Left ventricle myocardium inferior (tissue), 1 donor: ENCODE measurements at regions not wholly inside any gene's neighbourhood (a gene's known extent, or its start where the extent isn't known, plus 50 kb on each side); places are given as distances from the start of the nearest gene placed in this dataset.

Source experiments
- DNase-seq: peaks from one replicate; pipeline ENCODE4 v3.0.0-alpha.2; 2020
- H3K27ac ChIP-seq: fragments of 200-600 bp; replicated peaks from 2 replicates; pipeline ENCODE4 v1.8.0; 2021
- H3K27me3 ChIP-seq: fragments of 200-600 bp; 2 replicates; pipeline ENCODE4 v1.8.0; 2021; ENCODE audit warnings: low read depth
- H3K36me3 ChIP-seq: fragments of 200-600 bp; 2 replicates; pipeline ENCODE4 v1.8.0; 2021
- H3K4me1 ChIP-seq: fragments of 200-600 bp; 2 replicates; pipeline ENCODE4 v1.8.0; 2021
- H3K4me3 ChIP-seq: fragments of 200-600 bp; 2 replicates; pipeline ENCODE4 v1.8.0; 2021; ENCODE audit warnings: mild to moderate bottlenecking, moderate library complexity
- H3K9me3 ChIP-seq: fragments of 200-600 bp; replicated peaks from 2 replicates; pipeline ENCODE4 v1.8.0; 2021
- CTCF ChIP-seq: fragments of 200-600 bp; IDR thresholded peaks from 2 replicates; pipeline ENCODE4 v1.8.0; 2021; ENCODE audit warnings: antibody characterized with exemption, mild to moderate bottlenecking, borderline replicate concordance
- intact Hi-C: fragments of 100-400 bp; cut with micrococcal nuclease; formaldehyde crosslinking; loops from one replicate; pipeline ENCODE4 v1.11.0; 2022
- donor health status: DM: no; HTN: yes; CAD: no; lungs with severe emphysema.

DNA sequence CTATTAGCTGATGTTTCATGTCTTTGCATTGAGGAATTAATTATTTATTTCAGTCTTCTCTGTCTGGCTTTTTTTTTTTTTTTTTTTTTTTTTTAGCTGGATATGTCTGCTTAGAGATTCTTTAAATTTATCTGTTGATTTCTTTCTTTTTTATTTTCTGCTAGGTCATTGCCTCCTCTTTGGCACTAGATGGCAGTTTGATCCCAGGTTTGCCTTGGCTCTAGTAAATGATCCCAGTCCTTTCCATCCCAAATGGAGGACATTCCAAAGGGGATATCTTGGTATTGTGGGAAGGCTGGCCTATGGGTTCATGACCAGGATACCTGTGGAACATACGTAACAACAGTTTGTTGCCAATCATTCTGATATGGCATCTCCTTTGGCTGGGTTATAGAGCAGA lies 339.5 kb upstream of the GCFC2 start:
- no peak for DNase-seq

DNA sequence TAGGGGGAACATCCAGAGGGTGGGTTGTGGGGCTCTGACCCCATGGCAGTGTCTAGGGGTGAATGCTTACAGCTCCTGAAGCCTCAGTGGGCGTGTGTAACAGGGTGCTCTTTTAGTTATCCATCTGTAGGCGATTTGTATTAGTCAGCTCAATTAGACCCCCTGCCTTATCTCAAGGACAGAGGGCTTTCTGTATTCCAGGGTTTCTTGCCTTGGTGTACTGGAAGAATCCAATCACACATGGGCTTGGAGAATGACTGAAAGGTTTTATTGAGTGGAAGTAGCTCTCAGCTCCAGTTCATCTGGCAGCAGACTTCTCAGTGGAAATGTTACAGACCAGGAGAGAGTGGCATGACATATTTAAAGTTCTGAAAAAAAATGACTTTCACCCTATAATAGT lies 334.0 kb upstream of the GCFC2 start:
- Histone ChIP-seq H3K9me3 (peaks cover 30% of the 10 kb centered on the region), H3K4me3 (no peak overlapping the region), H3K4me1 (no peaks in the 10 kb centered on the region), H3K27me3 (no peaks in the 10 kb centered on the region), H3K36me3 (no peaks in the 10 kb centered on the region), H3K27ac (no peak overlapping the region)
- TF ChIP-seq CTCF: no peak
- intact Hi-C loops: no loop called here
- no peak for DNase-seq

More for the DNA sequence above, 339.5 kb upstream of the GCFC2 start:
- H3K27me3 ChIP-seq: no peaks in the 10 kb centered on the region
- intact Hi-C loops: no loop called here
- no peak for TF ChIP-seq CTCF
- H3K36me3 ChIP-seq: no peaks in the 10 kb centered on the region
- H3K4me1 ChIP-seq: no peaks in the 10 kb centered on the region
- peaks cover 47% of the 10 kb centered on the region for H3K9me3 ChIP-seq
- H3K4me3 ChIP-seq: no peak overlapping the region
- H3K27ac ChIP-seq: no peak overlapping the region

- Histone ChIP-seq H3K27me3 (no peaks in the 10 kb centered on the region), H3K4me3 (no peak overlapping the region), H3K27ac (no peak overlapping the region), H3K36me3 (no peaks in the 10 kb centered on the region), H3K9me3 (peaks cover 4% of the 10 kb centered on the region), H3K4me1 (no peaks in the 10 kb centered on the region)
- no peak for DNase-seq
- no peak for TF ChIP-seq CTCF
- intact Hi-C loops: no loop called here
Observed at GRCh38 chr2:76039505-76039904, 328.8 kb upstream of the GCFC2 start.

- H3K4me1 ChIP-seq: no peaks in the 10 kb centered on the region
- TF ChIP-seq CTCF: no peak
- H3K27ac ChIP-seq: no peak overlapping the region
- no peak overlapping the region for H3K4me3 ChIP-seq
- H3K9me3 ChIP-seq: peaks cover 57% of the 10 kb centered on the region
- no peaks in the 10 kb centered on the region for H3K36me3 ChIP-seq
- intact Hi-C loops: no loop called here
- no peaks in the 10 kb centered on the region for H3K27me3 ChIP-seq
- no peak for DNase-seq
Observed at GRCh38 chr2:76027761-76028160, 317.0 kb upstream of the GCFC2 start.

DNA sequence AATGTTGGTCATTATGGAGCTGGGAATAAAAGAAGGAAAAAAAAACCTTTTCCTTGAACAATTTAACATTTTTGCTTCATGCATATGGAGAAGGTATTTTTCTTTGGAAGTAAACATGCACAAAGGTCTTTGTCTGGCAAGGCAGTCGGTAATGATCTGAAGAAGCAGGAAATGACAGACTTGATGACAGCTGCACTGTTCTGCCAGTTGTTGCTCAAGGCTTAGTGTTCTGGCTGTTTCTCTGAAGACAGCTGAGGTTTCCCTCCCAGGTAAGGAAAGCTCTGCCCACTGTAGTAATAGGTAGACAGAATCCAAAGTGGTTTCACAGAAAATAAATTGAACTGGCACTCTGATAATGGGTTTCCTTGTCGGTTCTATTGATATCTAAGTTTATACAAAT lies 308.4 kb upstream of the GCFC2 start:
- Histone ChIP-seq H3K27ac (no peak overlapping the region), H3K9me3 (no peaks in the 10 kb centered on the region), H3K36me3 (no peaks in the 10 kb centered on the region), H3K4me1 (no peaks in the 10 kb centered on the region), H3K4me3 (no peak overlapping the region), H3K27me3 (no peaks in the 10 kb centered on the region)
- no peak for TF ChIP-seq CTCF
- intact Hi-C loops: no loop called here
- DNase-seq: no peak

GRCh38 chr2:76009484-76009883 lies 298.8 kb upstream of the GCFC2 start:
- H3K36me3 ChIP-seq: no peaks in the 10 kb centered on the region
- TF ChIP-seq CTCF: no peak
- DNase-seq: no peak
- H3K9me3 ChIP-seq: no peaks in the 10 kb centered on the region
- H3K27me3 ChIP-seq: no peaks in the 10 kb centered on the region
- H3K27ac ChIP-seq: no peak overlapping the region
- intact Hi-C loops: no loop called here
- H3K4me3 ChIP-seq: no peak overlapping the region
- no peaks in the 10 kb centered on the region for H3K4me1 ChIP-seq
